H9 (cell line): ENCODE measurements at regions not wholly inside any gene's neighbourhood (a gene's known extent, or its start where the extent isn't known, plus 50 kb on each side); places are given as distances from the start of the nearest gene placed in this dataset.

Source experiments
- DNase-seq: peaks from one replicate; pipeline ENCODE4 v3.0.0-alpha.2; 2017
- H2AFZ ChIP-seq: one replicate; pipeline ENCODE4 v1.6.1; 2013; ENCODE audit warnings: mild to moderate bottlenecking, low read length, control low read depth, moderate library complexity
- H2AK5ac ChIP-seq: 2 replicates; pipeline ENCODE4 v1.6.1; 2013; ENCODE audit warnings: low read length, control low read depth, mixed read lengths; ENCODE audit not compliant: insufficient read length
- H2BK120ac ChIP-seq: one replicate; pipeline ENCODE4 v1.6.1; 2013; ENCODE audit warnings: low read depth, mild to moderate bottlenecking, low read length, control low read depth, inconsistent platforms; ENCODE audit not compliant: poor library complexity, severe bottlenecking
- H2BK12ac ChIP-seq: 2 replicates; pipeline ENCODE4 v1.6.1; 2013; ENCODE audit warnings: low read length, control low read depth, mixed read lengths, low read depth; ENCODE audit not compliant: insufficient read length
- H2BK15ac ChIP-seq: 2 replicates; pipeline ENCODE4 v1.6.1; 2013; ENCODE audit warnings: low read depth, low read length, control low read depth
- H2BK20ac ChIP-seq: one replicate; pipeline ENCODE4 v1.6.1; 2013; ENCODE audit warnings: low read depth, mild to moderate bottlenecking, low read length, control low read depth, inconsistent platforms; ENCODE audit not compliant: poor library complexity, severe bottlenecking
- H2BK5ac ChIP-seq: 2 replicates; pipeline ENCODE4 v1.6.1; 2013; ENCODE audit warnings: low read length, control low read depth, mixed read lengths; ENCODE audit not compliant: insufficient read length
- H3K14ac ChIP-seq: 2 replicates; pipeline ENCODE4 v1.6.1; 2013; ENCODE audit warnings: low read length, control low read depth; ENCODE audit not compliant: insufficient read depth
- H3K18ac ChIP-seq: 2 replicates; pipeline ENCODE4 v1.6.1; 2013; ENCODE audit warnings: low read depth, mild to moderate bottlenecking, mixed read lengths, low read length, control low read depth; ENCODE audit not compliant: insufficient read length
- H3K23ac ChIP-seq: 2 replicates; pipeline ENCODE4 v1.6.1; 2013; ENCODE audit warnings: low read length, control low read depth, mixed read lengths, low read depth; ENCODE audit not compliant: insufficient read length
- H3K23me2 ChIP-seq: 2 replicates; pipeline ENCODE4 v1.6.1; 2013; ENCODE audit warnings: low read depth, mild to moderate bottlenecking, mixed read lengths, low read length, control low read depth; ENCODE audit not compliant: insufficient read length, poor library complexity, severe bottlenecking
- H3K27ac ChIP-seq: 2 replicates; pipeline ENCODE4 v1.5.1; 2013; ENCODE audit warnings: low read length, control low read depth, mixed read lengths, low read depth; ENCODE audit not compliant: insufficient read length
- H3K27me3 ChIP-seq: 2 replicates; pipeline ENCODE4 v1.6.1; 2013; ENCODE audit warnings: low read length, control low read depth, inconsistent platforms; ENCODE audit not compliant: insufficient read depth
- H3K4ac ChIP-seq: 2 replicates; pipeline ENCODE4 v1.6.1; 2013; ENCODE audit warnings: low read depth, mild to moderate bottlenecking, control low read depth, inconsistent platforms, low read length, moderate library complexity
- H3K4me1 ChIP-seq: 2 replicates; pipeline ENCODE4 v1.6.1; 2013; ENCODE audit warnings: low read length, control low read depth, inconsistent platforms; ENCODE audit not compliant: insufficient read depth
- H3K4me2 ChIP-seq: 2 replicates; pipeline ENCODE4 v1.6.1; 2013; ENCODE audit warnings: low read length, control low read depth, mixed read lengths; ENCODE audit not compliant: insufficient read length, insufficient read depth
- H3K56ac ChIP-seq: 2 replicates; pipeline ENCODE4 v1.6.1; 2013; ENCODE audit warnings: low read depth, mild to moderate bottlenecking, mixed read lengths, low read length, control low read depth; ENCODE audit not compliant: insufficient read length
- H3K79me1 ChIP-seq: 2 replicates; pipeline ENCODE4 v1.6.1; 2013; ENCODE audit warnings: low read depth, mild to moderate bottlenecking, moderate library complexity, low read length, control low read depth, inconsistent platforms; ENCODE audit not compliant: insufficient read depth, poor library complexity, severe bottlenecking
- H3K79me2 ChIP-seq: 2 replicates; pipeline ENCODE4 v1.6.1; 2013; ENCODE audit warnings: low read length, control low read depth, inconsistent platforms; ENCODE audit not compliant: insufficient read depth
- H3K9ac ChIP-seq: 2 replicates; pipeline ENCODE4 v1.6.1; 2013; ENCODE audit warnings: low read length, control low read depth, mixed read lengths; ENCODE audit not compliant: insufficient read length; ENCODE audit errors: extremely low read depth
- H3K9me3 ChIP-seq: one replicate; pipeline ENCODE4 v1.6.1; 2013; ENCODE audit warnings: low read depth, low read length, inconsistent platforms; ENCODE audit not compliant: control insufficient read depth
- H3T11ph ChIP-seq: one replicate; pipeline ENCODE4 v1.6.1; 2013; ENCODE audit warnings: mild to moderate bottlenecking, low read length, control low read depth, inconsistent platforms
- H4K20me1 ChIP-seq: one replicate; pipeline ENCODE4 v1.6.1; 2013; ENCODE audit not compliant: control insufficient read depth, insufficient read length, insufficient read depth
- H4K5ac ChIP-seq: 2 replicates; pipeline ENCODE4 v1.6.1; 2013; ENCODE audit warnings: low read depth, mild to moderate bottlenecking, mixed read lengths, low read length, control low read depth; ENCODE audit not compliant: insufficient read length
- H4K8ac ChIP-seq: replicated peaks from 2 replicates; pipeline ENCODE4 v1.6.1; 2013; ENCODE audit warnings: low read length, control low read depth, mixed read lengths, low read depth; ENCODE audit not compliant: insufficient read length
- H4K91ac ChIP-seq: 2 replicates; pipeline ENCODE4 v1.6.1; 2013; ENCODE audit warnings: low read depth, mild to moderate bottlenecking, moderate library complexity, mixed read lengths, low read length, control low read depth; ENCODE audit not compliant: insufficient read length
- H3K27ac Mint-ChIP-seq, 3 experiments: 2 replicates in 2 of 3; 3 replicates in 1 of 3; pipeline ENCODE4 v1.8.0; 2020 to 2021; ENCODE audit warnings: mixed read lengths in 3 of 3, mild to moderate bottlenecking in 1 of 3, moderate library complexity in 1 of 3
- H3K27me3 Mint-ChIP-seq: 2 replicates; pipeline ENCODE4 v1.8.0; 2021; ENCODE audit warnings: low read depth, mild to moderate bottlenecking, moderate library complexity, mixed read lengths
- H3K36me3 Mint-ChIP-seq, 3 experiments: 2 replicates in 2 of 3; 3 replicates in 1 of 3; pipeline ENCODE4 v1.8.0; 2020 to 2021; ENCODE audit warnings: low read depth in 3 of 3, mixed read lengths in 3 of 3; ENCODE audit not compliant: insufficient read depth in 1 of 3
- H3K4me1 Mint-ChIP-seq, 2 experiments: 2 replicates each; pipeline ENCODE4 v1.8.0; 2020; ENCODE audit warnings: mixed read lengths in 2 of 2
- H3K4me3 Mint-ChIP-seq, 2 experiments: 2 replicates in 1 of 2; 3 replicates in 1 of 2; pipeline ENCODE4 v1.8.0; 2020 to 2021; ENCODE audit warnings: mild to moderate bottlenecking in 2 of 2, mixed read lengths in 2 of 2, moderate library complexity in 1 of 2
- H3K9me3 Mint-ChIP-seq, 2 experiments: 2 replicates in 1 of 2; 3 replicates in 1 of 2; pipeline ENCODE4 v1.8.0; 2020; ENCODE audit warnings: mild to moderate bottlenecking in 2 of 2, mixed read lengths in 2 of 2, moderate library complexity in 1 of 2
- CTCF ChIP-seq: fragments of 200-600 bp; sonication (generic); conservative IDR thresholded peaks from 3 replicates; pipeline ENCODE4 v1.8.0; 2021; ENCODE audit warnings: antibody characterized with exemption, mild to moderate bottlenecking
- WGBS: extraction: QIAGEN DNeasy Blood & Tissue Kit; methylation state at CpG from one replicate; pipeline ENCODE4 v1.1.7; 2013; ENCODE audit warnings: missing lambda C conversion rate, low lambda C conversion rate, mixed read lengths; ENCODE audit not compliant: insufficient read length; ENCODE audit errors: extremely low coverage; 5-methylcytosine and 5-hydroxymethylcytosine counted together

DNA sequence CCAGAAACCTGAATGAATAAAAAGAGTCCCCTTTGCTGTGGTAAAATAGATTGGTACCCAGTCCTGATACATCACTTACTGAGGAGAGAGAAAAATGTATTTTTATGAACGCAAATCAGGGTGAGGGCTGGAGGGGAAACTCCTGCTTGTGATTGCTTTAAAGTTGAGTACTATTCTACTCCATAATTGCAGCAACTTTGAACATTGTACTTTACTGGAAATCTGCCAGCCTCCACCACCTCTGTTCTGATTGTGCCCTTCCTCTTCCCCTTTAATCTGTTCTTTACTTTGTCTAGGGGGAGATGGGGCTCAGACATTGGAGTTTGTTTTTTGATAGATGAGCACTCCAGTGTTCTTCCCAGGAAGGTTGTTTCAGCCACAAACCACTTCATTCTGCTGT lies 81.9 kb downstream of the C3orf38 start:
- Histone ChIP-seq H3K4me1 (peaks cover 3% of the 10 kb centered on the region; the same call in 1 of the 2 replicates), H3K14ac (no peak overlapping the region), H3T11ph (no peak overlapping the region), H2BK20ac (no peak overlapping the region), H3K27ac (no peak overlapping the region), H3K23me2 (no peaks in the 10 kb centered on the region), H3K4ac (no peak overlapping the region), H2BK5ac (no peak overlapping the region), H4K8ac (no peak overlapping the region), H2BK120ac (no peak overlapping the region), H2BK15ac (no peak overlapping the region), H2AFZ (no peak overlapping the region), H2BK12ac (no peak overlapping the region), H3K79me1 (no peaks in the 10 kb centered on the region), H4K20me1 (no peaks in the 10 kb centered on the region), H3K27me3 (no peaks in the 10 kb centered on the region), H2AK5ac (no peak overlapping the region), H3K23ac (no peak overlapping the region), H3K9ac (no peak overlapping the region), H3K79me2 (no peaks in the 10 kb centered on the region), H3K9me3 (no peaks in the 10 kb centered on the region), H3K4me2 (no peak overlapping the region), H3K18ac (no peak overlapping the region), H3K56ac (no peak overlapping the region), H4K91ac (no peak overlapping the region), H4K5ac (no peak overlapping the region)
- TF ChIP-seq CTCF = no peak
- Mint-ChIP-seq H3K27ac (no peak overlapping the region; a peak in 1 of 7 replicates), H3K27me3 (no peaks in the 10 kb centered on the region), H3K4me3 (no peak overlapping the region), H3K36me3 (no peaks in the 10 kb centered on the region; a peak in 1 of 7 replicates), H3K4me1 (peaks cover 5 to 10% of the 10 kb centered on the region in 2 experiments), H3K9me3 (no peaks in the 10 kb centered on the region)
- no peak for DNase-seq
- WGBS = no CpG with 5 or more reads among the region's 1 CpG
